OCI-LY1 (cell line): ENCODE measurements at regions not wholly inside any gene's neighbourhood (a gene's known extent, or its start where the extent isn't known, plus 50 kb on each side); places are given as distances from the start of the nearest gene placed in this dataset.

ENCODE experiments used
- CTCF ChIP-seq: fragments of 200-600 bp; sonication (generic), shearing (Covaris generic); IDR thresholded peaks from 2 replicates; pipeline ENCODE4 v1.5.1; 2017; ENCODE audit warnings: mild to moderate bottlenecking, antibody characterized with exemption, low read length, moderate library complexity, mixed read lengths
- EZH2 ChIP-seq: fragments of 200-600 bp; sonication (generic), shearing (Covaris generic); IDR thresholded peaks from 2 replicates; pipeline ENCODE4 v1.8.0; 2017; ENCODE audit warnings: borderline replicate concordance, mixed run types, mild to moderate bottlenecking, antibody characterized with exemption, low read length, moderate library complexity, mixed read lengths

- TF ChIP-seq CTCF, result no peak
- TF ChIP-seq EZH2, result no peak
These were observed 93.7 kb downstream of the ENC1 start for GRCh38 chr5:74546796-74547195.
